ENCODE measurements at regions not wholly inside any gene's neighbourhood (a gene's known extent, or its start where the extent isn't known, plus 50 kb on each side); places are given as distances from the start of the nearest gene placed in this dataset.

DNA sequence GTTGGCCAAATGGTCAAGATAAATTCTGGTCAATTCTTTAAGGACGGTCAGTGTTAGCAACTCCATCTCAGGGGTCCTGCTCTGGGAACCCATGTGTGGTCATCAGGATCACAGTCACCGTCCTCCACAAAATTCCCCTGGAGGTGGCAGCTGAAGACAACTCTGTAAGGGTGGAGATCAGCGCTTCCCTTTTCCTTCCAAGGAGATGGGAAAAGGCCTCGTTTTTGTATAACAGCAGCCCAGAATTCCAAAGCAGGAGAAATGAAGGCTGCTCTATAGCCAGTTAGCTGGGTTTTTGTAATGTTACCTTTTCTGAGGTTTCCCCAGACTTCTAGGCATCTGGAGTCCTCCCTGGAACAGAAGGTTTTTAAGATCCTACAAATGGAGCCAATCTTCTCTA lies 334.8 kb downstream of the MYCN start:
- DNase-seq (ENCODE audit: low spot score) = no peak

DNA sequence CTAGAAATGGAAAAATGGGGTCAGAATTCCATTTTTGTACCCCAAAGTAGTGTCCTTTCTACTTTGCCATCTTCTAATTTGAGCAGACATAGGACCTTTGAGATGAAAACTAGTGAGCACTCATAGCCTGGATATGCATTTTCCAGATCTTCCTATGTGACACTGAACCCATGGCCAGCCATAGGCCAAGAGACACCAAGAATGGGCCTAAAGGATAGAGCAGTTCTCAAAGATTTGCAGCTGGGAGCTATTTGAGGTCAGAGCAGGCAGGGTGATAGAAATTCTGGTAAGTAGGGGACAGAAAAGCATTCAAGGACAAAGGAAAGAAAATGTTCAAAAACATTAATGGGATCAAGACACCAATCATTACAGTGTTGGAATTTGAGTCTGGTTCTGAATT lies 332.8 kb downstream of the MYCN start:
- no peak for DNase-seq (ENCODE audit: low spot score)

DNA sequence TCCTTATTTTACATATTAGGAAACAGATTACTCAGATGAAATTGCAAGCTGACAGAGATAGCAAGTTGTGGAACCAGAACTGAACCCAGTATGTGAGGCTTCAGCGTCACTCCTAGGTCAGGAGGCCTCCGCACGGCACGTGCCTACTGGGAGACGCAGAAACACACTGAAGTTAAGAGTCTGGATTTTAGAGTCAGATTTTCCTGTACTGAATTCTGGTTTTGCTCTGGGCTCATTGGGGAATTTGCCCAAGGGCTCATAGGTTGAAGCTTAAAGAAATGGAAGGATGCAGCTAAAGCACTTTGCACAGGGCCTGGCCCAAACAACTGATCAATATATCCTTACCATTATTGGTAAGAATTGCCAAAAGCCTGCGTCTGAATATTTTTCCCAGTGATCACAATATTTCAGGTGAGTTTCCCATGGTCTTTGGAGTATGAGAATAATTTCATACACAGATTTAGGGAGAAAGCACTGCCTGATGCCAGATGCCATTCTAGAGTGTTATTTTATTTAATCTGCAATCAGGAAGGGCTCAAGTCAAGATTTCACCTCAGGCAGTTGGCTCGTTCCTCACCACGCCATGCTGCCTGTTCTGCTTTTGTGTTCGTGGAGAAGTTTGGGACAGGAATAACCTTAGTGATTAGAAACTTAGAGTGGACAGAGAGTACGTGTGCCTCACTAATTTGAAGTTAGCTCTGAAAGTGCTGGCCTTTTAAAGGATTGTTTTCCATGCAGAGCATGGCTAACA lies 331.9 kb downstream of the MYCN start:
- DNase-seq (ENCODE audit: low spot score) = no peak

DNA sequence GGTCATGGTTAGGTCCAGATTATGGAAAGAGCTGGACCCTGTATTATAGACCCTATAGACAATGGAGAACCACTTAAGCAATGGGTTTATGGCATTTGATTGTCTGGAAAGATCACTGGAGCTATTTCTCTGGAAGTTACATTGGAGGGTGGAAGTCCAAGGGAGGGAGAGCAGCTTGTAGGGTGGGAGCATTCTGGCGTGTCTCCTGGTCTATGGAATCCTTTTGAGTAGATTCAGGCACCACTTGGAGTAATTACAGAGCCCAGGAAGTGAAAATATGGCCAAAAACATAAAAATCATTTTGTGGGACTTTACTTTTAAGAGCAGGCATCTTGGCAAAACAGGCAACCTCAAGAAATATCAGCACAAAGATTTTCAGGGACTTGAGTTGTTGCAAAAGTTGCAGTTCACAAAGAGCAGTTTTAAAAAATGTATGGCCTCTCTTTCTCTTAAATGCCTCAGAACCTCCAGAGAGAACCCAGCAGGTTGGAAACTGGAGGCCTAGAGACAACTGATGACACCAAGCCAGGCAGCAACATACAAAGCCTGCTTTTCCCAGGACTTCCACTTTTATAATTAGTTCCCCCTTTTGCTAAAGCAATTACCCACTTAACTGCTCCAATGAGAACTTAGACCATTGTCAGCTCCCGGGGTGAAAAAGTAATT lies 331.0 kb downstream of the MYCN start:
- DNase-seq (ENCODE audit: low spot score) = no peak

DNA sequence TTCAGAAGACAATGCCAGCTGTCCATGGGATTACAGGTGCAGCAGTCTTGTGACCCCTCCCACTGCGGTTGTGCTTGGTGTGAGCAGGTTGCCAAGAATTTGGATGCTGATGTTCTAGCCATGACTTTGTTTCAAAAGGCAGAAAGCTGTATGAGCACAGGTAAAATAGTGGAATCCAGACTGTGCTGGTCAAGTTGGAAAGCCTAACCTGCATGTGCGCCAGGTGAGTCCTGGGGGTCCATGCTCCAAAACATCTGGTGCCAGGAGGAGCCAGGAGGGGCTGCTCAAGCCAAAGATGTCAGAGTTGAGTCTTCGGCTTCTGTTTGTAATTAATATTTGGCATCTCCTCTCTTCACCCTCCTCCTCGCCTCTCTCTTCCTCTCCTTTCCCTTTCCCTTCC lies 330.1 kb downstream of the MYCN start:
- no peak for DNase-seq (ENCODE audit: low spot score)

DNA sequence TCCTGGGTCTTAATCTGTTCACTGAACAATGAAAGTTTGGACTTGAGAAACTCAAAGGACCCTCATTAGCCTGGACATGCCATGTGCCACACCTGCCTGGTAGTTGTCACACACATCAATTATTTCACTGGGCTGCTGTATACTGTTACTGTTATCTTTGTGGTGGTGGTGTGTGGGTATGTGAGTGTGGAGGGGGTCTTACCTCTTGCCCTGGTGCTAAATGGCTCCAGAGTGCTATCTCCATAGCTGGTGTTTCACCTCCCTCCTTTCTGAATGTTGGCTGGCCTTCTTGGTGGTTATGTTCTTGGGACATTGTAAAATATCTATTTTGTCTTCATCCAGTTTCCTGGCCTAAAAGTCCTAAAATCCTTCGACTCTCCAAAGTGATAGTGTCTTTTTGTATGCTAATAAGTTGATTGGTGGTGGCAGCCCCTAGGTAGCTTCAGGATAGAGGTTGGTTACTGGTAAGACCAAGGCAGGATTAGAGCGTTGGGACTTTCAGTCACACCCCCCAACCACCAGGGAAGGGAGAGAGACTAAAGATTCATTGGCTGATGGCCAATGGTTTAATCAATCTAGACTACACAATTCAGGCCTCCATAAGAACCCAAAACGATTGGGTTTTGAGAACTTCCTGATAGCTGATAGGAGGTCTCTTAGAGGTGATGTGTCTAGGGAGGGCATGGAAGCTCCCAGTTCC lies 328.1 kb downstream of the MYCN start:
- DNase-seq (ENCODE audit: low spot score) = no peak

DNA sequence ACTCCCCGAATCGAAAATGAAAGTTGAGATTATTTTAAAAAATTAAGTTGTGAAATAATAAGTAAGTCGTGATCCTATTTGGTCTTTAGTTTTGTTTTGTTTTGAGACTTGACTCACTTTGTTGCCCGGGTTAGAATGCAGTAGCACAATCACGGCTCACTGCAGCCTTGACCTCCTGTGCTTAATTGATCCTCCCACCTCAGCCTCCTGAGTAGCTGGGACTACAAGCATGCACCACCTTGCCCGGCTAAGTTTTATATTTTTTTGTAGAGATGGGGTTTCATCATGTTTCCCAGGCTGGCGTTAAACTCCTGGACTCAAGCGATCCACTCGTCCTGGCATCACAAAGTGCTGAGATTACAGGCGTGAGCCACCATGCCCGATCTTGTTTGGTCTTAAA lies 326.2 kb downstream of the MYCN start:
- DNase-seq (ENCODE audit: low spot score) = no peak

DNA sequence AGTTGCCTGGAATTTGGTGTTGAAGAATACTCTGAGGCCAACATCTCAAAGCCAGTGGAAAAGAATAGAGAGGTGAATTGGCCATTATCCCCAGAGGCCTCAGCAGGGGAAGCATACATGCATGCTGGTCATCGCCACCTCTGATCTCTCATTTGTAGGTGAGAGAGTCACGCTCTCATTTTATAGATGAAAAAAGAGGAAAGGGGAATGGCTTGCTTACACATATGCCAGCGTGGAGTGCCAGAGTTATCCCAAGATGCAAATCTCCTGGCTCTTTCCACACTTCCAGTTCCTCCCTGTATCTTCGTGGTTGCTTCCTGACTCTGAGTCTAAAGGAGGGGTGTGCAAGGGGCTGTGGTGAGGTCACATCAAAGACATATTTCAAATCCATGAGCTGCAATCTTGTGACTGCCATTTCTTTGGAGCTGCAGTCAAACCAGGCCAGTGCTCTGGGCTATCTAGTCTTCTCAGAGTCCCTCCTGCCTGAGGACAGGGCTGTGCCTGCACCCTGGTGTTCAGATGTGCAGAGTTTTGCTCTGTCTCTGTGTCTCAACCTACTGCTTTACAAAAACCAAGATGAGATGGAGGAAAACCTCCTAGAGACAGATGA lies 324.7 kb downstream of the MYCN start:
- DNase-seq (ENCODE audit: low spot score) = no peak

DNA sequence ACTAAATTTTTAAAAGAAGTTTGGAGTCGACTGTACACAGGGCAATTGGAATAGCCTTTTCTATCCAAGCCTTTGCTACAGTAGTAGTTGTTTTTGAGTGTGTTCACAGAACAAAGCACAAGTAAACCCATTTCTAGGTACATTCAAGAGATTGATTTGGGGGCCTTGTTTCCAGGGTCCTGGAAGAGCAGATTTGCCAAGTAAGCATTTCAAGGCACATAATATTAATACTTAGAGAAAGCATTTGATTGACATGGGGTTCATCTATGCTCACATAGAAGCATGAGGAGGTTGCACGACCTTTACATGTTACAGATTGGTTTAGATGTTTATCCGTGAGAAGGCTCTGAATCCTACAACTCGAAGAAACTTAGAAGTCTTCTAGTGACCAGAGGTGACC lies 324.1 kb downstream of the MYCN start:
- DNase-seq (ENCODE audit: low spot score) = no peak

DNA sequence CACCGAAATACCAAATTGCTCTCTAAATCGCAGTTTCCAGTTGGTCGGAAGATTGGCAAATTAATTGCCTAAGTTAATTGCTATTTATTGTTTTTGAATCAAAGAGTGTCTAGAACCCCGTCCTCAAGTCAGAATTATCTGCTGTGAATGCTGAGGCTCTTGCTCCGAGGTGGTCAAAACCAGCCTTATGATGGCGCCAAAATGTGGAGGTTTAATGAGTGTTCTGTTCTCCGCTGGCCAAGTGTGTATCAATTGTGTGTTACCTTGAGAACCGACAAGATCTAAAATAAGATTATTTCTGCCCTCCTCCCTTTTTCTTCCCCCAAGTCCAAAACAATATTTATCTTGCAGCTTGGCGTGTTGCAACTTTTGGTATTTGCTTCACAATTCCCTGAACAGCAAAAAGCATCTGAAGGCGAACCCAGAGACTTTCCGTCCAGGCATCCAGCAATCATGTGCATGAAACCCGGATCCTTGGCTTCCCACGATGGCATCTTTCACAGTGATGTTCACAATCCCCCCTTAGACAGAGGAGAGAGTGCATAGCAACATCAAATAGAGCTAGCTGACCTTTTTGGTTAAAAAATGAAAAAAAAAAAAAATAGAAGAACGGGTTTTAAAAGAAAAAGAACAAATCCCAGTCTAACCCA lies 323.0 kb downstream of the MYCN start:
- no peak for DNase-seq (ENCODE audit: low spot score)

DNA sequence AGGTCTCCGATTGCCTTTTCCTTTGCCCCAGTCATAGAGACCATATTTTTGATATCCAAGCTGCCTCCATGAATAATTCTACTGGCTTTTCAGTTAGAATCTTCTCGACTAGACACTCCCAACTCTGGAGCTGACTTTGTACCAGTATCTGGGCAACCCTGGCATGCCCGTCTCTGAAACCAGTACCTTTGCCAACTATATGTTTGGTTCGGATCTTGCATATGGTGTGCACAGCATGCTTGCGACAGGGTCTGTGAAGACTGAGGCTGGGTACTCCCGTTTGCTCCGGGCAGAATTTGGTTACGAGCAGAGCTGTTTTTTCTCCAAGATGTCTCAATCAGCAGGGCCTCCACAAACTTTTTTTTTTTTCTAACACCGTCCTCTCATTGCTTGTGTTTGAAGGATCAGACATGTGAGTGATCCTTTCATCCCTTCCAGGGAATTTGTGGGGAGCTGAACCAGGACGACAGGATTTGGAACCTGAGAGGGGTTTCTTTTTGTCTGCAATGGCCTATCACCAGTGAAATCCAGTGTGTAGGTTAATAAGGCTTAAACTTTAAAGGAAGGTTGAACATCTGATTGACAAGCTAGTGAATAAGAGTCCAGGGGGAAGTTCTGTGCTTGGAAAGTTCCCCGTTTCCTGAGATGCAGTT lies 322.3 kb downstream of the MYCN start:
- no peak for DNase-seq (ENCODE audit: low spot score)

DNA sequence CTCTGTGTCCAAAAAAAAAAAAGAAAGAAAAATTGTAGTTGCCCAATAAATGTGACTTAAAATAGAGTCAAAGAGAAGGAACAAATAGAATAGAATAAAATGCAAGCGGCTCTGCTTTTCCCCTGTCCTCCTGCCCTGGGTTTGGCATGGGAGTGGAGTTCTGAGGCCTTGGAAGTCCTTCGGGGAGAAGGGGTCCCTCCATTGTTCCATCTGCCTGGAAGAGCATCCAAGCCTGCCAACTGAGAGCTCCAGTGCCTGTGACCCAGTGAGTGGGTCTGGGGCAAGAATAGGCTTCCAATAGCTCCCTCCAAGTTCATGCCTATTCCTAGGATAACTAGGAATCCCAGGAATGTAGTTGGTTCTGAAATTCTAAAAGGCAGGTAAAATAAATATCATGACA lies 321.4 kb downstream of the MYCN start:
- no peak for DNase-seq (ENCODE audit: low spot score)

DNA sequence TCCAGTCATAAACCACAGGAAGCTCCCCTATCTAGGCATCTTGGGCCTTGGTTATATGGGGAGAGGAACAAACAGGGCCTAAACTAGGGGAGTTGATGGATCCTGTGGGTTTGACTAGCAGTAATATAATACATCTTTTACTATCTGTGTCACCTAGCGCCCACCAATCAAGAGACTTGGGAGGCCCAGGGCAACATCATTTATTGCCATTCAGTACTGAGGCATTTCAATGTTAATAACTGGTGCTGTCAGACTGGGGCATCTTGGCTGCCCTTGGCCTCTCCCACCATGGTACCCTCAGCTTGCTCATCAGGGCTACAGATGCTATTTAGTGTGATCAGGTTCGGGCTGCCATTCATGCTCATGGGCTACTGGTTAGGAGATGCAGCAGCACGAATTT lies 320.7 kb downstream of the MYCN start:
- DNase-seq (ENCODE audit: low spot score) = no peak

DNA sequence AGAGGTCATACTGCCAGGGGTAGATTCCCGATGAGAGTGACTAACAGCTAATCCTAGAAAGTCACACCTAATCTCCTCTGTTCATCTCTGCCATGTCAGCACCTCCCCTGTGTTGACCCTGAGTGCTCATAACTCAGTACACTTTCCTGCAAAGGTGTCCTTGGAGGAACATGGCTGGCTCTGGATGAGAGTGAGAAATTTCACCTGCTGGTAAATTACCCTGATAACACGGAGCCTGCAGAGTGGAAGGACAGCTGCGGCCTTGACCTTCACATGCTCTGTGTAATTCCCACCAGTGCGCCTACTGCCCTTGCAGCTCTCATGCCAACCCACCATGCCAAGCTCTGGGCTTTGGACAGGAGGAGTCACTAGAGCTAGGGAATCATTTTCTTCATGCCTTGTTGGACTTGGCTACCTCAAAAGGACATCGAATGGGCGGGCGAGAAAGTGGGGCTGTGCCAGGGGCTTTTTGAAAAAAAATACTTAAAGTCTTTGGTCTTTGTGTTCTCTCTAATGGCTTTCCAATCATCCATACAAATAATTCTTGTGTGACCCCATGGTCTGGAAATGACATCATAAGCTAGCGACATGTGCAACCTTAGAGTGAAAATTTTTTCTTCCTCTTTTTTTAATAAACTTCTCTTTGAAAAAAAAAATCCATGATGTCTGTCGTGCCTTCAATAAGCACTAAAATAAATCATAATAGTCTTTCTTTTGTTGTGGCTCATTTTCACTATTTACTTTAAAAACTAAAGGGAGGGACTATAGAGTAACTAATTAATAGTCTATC lies 319.9 kb downstream of the MYCN start:
- DNase-seq (ENCODE audit: low spot score) = no peak

DNA sequence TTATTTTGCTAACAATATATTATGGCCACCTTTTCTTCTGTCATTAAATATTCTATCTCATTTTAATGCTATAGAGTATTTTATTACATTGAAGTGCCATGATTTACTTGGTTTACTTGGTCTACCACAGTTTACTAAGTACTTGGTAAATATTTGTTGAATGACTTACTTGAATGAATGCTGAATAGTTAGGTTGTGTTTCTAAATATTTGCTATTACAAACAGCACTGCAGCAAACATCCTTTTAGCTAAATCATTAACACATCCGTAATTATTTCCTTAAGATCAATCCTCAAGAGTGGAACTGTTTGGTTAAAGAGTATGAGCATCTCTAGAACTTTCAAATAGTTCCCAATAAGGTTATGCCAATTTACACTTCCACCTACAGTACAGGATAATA lies 318.7 kb downstream of the MYCN start:
- DNase-seq (ENCODE audit: low spot score) = no peak

DNA sequence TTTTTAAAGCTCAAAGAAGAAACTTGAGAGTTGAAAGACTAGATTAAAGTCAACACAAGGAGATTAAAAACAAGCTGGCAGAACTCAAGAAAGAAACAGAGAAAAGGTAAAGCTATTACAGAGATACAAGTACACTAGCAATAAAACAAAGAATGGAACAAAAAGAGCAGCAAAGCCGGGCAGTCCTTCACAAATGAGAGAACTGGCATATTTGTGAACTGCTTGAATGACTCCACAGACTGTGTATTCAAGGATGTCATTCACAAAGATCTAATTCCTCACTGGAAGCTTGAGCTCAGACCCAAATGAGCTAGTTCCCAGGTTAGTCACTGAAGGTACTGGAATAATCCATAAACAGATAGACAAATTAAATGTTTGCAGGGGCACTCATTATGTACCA lies 318.0 kb downstream of the MYCN start:
- no peak for DNase-seq (ENCODE audit: low spot score)

DNA sequence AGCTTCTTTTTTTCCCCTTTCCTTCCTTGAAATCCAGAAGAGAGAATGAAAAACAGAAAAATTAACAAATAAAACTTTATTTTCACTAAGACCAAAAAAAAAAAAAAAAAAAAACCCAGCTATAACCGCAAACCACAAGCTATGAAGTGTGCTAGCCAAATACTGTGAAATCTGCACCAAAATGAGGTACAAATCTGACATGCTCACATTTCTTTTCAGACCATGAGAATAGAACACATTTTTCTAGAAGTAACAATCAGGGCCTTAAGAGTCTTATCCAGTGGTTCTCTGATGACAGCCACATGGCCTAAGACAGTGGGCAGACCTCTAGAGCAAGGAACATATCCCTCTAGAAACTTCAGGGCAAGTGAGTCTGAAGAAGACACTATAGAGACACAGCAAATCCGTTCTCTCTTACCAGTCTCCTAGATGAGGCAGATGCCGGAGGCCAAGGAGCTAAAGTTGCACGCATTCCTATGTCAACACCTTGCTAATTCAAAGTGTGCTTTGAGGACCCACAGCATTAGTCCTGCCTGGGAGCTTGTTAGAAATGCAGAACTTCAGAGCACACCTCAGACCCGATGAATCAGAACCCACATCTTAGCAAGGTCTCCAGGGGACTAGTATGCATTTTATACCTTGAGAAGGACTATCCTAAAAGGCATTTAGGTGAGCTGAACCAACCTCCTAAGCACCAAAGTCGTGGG lies 317.1 kb downstream of the MYCN start:
- DNase-seq (ENCODE audit: low spot score) = no peak

DNA sequence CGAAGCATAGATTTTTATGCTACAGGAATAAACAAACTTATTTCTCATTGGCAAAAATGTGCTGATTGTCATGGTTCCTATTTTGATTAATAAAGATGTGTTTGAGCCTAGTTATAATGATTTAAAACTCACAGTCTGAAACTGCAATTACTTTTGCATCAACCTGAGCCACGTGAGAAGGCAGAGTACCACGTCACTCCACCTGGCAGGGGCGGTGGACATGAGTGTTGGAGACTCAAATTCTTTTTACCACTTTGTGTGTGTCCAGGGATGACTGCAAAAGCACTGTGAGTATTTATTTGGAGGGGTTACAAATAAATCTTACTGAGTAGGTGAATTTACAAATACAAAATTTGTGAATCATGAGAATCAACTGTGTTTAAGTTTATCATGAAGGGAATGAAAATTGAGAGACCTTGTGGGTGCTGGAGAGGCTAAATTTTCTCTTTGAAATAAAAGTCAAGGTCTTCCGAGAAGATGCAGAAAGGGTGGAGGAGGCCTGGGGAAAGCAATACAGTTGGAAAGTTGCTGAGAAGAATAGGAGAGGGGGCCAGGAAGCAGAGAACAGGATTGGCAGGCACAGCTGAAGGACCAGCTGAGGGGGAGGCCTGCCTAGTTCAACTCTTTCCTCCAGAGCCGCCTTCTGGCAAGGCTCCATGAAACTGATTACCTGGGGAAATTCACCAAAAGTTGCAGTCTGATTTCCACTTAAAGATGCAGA lies 316.4 kb downstream of the MYCN start:
- no peak for DNase-seq (ENCODE audit: low spot score)

DNA sequence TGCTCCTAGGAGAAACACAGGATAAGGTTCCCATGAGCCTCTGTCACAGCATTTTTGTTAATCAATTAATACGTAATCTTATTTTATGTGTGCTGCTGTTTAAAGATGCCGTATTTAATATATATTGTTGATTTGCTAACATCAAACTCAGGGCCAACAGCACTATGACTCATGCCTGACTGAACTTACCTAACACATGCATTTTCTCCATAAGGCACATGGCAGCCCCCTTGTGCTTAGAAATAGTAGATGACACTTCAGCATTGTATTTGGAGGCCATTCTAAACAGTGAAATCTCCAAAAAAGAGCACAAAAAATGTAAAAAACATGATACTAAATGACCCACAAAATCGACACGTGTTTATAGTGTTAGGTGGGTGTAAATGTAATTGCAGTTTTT lies 314.8 kb downstream of the MYCN start:
- DNase-seq (ENCODE audit: low spot score) = no peak
